ENCODE measurements at regions not wholly inside any gene's neighbourhood (a gene's known extent, or its start where the extent isn't known, plus 50 kb on each side); places are given as distances from the start of the nearest gene placed in this dataset.
"Not testable (repeated sequence)": the region's sequence is repeated elsewhere in the genome, so short reads cannot be mapped to it uniquely, and the experiment has no call there.

DNA sequence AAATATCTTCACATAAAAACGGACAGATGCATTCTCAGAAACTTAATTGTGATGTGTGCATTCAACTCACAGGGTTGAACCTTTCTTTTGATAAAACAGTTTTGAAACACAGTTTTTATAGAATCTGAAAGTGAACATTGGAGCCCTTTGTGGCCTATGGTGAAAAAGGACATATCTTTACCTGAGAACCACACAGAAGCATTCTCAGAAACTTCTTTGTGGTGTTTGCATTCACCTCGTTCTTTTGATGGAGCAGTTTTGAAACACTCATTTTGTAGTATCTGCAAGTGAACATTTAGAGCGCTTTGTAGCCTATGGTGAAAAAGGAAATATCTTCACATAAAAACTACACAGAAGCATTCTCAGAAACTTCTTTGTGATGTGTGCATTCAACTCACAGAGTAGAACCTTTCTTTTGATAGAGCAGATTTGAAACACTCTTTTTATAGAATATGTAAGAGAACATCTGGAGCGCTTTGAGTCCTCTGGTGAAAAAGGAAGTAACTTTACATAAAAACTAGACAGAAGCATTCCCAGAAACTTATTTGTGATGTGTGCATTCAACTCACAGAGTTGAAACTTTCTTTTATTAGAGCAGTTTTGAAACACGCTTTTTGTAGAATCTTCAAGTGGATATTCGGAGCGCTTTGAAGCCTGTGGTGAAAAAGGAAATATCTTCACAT is 591.9 kb upstream of the ZNF337 start:
- H2AFZ ChIP-seq (ENCODE audit: low read depth, low read length); H4K20me1 ChIP-seq (replicated peaks; ENCODE audit: control insufficient read depth, insufficient read depth, low read length); H3K36me3 ChIP-seq (ENCODE audit: control insufficient read depth, insufficient read depth, low read length); H3K27me3 ChIP-seq (ENCODE audit: control insufficient read depth in 2 of 2, insufficient read depth in 2 of 2, low read length in 2 of 2); intact Hi-C loops (cut with micrococcal nuclease); DNase-seq (ENCODE audit: extremely low read depth in 1 of 4, low spot score in 3 of 4); ATAC-seq; H3K4me3 ChIP-seq; H3K4me1 ChIP-seq (replicated peaks in 1 of 2; ENCODE audit: control insufficient read depth in 2 of 2, insufficient read depth in 2 of 2, low read length in 2 of 2); H3K9me1 ChIP-seq (ENCODE audit: control insufficient read depth, insufficient read depth, low read length); H3K4me2 ChIP-seq (ENCODE audit: insufficient read depth, low read length); BruUV-seq (replicated peaks); POLR2A ChIA-PET; H3K27ac ChIP-seq (ENCODE audit: extremely low read depth, low read depth, low read length); CTCF ChIA-PET (ENCODE audit: low intra/inter-chr PET ratio); H3K79me2 ChIP-seq (ENCODE audit: control insufficient read depth, insufficient read depth, low read length); H3K9ac ChIP-seq (ENCODE audit: insufficient read depth in 1 of 2, low read depth in 2 of 2, low read length in 2 of 2); FAIRE-seq; in situ Hi-C loops (cut with MboI); H3K9me3 ChIP-seq (replicated peaks; ENCODE audit: control insufficient read depth, insufficient read depth, low read depth, low read length): not testable (repeated sequence)
- WGBS (ENCODE audit: insufficient coverage, low coverage, missing lambda C conversion rate): 2% methylated on average over 7 of the region's 7 CpGs

DNA sequence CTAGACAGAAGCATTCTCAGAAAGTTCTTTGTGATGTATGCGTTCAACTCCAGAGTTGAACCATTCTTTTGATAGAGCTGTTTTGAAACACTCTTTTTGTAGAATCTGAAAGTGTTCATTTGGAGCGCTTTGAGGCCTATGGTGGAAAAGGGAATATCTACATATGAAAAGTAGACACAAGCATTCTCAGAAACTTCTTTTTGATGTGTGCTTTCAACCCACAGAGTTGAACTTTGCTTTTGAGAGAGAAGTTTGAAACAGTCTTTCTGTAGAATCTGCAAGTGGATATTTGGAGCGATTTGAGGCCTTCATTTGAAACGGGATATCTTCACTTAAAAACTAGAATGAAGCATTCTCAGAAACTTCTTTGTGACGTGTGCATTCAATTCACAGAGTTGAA is 582.6 kb upstream of the ZNF337 start:
- intact Hi-C loops (cut with micrococcal nuclease) (no loop called here), in situ Hi-C loops (cut with MboI) (no loop called here)
- DNase-seq (ENCODE audit: extremely low read depth in 1 of 4, low spot score in 3 of 4) (no peak), ATAC-seq (no peak), FAIRE-seq (no peak)
- Histone ChIP-seq H3K79me2 (ENCODE audit: control insufficient read depth, insufficient read depth, low read length) (no peaks in the 10 kb centered on the region), H3K4me2 (ENCODE audit: insufficient read depth, low read length) (no peak overlapping the region), H3K36me3 (ENCODE audit: control insufficient read depth, insufficient read depth, low read length) (no peaks in the 10 kb centered on the region), H3K27ac (ENCODE audit: extremely low read depth, low read depth, low read length) (no peak overlapping the region), H3K4me3 (no peak overlapping the region), H3K27me3 (ENCODE audit: control insufficient read depth in 2 of 2, insufficient read depth in 2 of 2, low read length in 2 of 2) (peaks cover 0 to 3% of the 10 kb centered on the region in 2 experiments; a peak in 1 of 5 replicates), H3K9me1 (ENCODE audit: control insufficient read depth, insufficient read depth, low read length) (no peaks in the 10 kb centered on the region), H2AFZ (ENCODE audit: low read depth, low read length) (no peak overlapping the region), H4K20me1 (replicated peaks; ENCODE audit: control insufficient read depth, insufficient read depth, low read length) (no peaks in the 10 kb centered on the region), H3K9me3 (replicated peaks; ENCODE audit: control insufficient read depth, insufficient read depth, low read depth, low read length) (no peaks in the 10 kb centered on the region), H3K4me1 (replicated peaks in 1 of 2; ENCODE audit: control insufficient read depth in 2 of 2, insufficient read depth in 2 of 2, low read length in 2 of 2) (no peaks in the 10 kb centered on the region), H3K9ac (ENCODE audit: insufficient read depth in 1 of 2, low read depth in 2 of 2, low read length in 2 of 2) (no peak overlapping the region)
- ChIA-PET CTCF (ENCODE audit: low intra/inter-chr PET ratio) (no interaction called here), POLR2A (no interaction called here)
- BruUV-seq (replicated peaks): no TSS peak
- TF ChIP-seq, protein P1, sequence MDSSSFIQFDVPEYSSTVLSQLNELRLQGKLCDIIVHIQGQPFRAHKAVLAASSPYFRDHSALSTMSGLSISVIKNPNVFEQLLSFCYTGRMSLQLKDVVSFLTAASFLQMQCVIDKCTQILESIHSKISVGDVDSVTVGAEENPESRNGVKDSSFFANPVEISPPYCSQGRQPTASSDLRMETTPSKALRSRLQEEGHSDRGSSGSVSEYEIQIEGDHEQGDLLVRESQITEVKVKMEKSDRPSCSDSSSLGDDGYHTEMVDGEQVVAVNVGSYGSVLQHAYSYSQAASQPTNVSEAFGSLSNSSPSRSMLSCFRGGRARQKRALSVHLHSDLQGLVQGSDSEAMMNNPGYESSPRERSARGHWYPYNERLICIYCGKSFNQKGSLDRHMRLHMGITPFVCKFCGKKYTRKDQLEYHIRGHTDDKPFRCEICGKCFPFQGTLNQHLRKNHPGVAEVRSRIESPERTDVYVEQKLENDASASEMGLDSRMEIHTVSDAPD (CRISPR knock-in tag; IDR thresholded peaks at IDR 0.05): no peak
- no peak for TF ChIP-seq PYGO2 (tag; IDR thresholded peaks at IDR 0.05)
- TF ChIP-seq, protein P2, sequence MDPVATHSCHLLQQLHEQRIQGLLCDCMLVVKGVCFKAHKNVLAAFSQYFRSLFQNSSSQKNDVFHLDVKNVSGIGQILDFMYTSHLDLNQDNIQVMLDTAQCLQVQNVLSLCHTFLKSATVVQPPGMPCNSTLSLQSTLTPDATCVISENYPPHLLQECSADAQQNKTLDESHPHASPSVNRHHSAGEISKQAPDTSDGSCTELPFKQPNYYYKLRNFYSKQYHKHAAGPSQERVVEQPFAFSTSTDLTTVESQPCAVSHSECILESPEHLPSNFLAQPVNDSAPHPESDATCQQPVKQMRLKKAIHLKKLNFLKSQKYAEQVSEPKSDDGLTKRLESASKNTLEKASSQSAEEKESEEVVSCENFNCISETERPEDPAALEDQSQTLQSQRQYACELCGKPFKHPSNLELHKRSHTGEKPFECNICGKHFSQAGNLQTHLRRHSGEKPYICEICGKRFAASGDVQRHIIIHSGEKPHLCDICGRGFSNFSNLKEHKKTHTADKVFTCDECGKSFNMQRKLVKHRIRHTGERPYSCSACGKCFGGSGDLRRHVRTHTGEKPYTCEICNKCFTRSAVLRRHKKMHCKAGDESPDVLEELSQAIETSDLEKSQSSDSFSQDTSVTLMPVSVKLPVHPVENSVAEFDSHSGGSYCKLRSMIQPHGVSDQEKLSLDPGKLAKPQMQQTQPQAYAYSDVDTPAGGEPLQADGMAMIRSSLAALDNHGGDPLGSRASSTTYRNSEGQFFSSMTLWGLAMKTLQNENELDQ (CRISPR knock-in tag; IDR thresholded peaks at IDR 0.05; ENCODE audit: borderline replicate concordance): no peak
- TF ChIP-seq DDX20 (tag; IDR thresholded peaks at IDR 0.05; ENCODE audit: low read depth): no peak
- no peak for TF ChIP-seq ZC3H8 (IDR thresholded peaks at IDR 0.05)
- no peak for TF ChIP-seq ZNF133 (CRISPR knock-in tag; IDR thresholded peaks at IDR 0.05)
- no peak for TF ChIP-seq ZNF12 (CRISPR knock-in tag; IDR thresholded peaks at IDR 0.05)
- TF ChIP-seq EP400 (IDR thresholded peaks at IDR 0.05): no peak
- WGBS (ENCODE audit: insufficient coverage, low coverage, missing lambda C conversion rate): 1% methylated on average over 5 of the region's 5 CpGs
